ENCODE measurements at regions not wholly inside any gene's neighbourhood (a gene's known extent, or its start where the extent isn't known, plus 50 kb on each side); places are given as distances from the start of the nearest gene placed in this dataset.

- TF ChIP-seq CTCF (conservative IDR thresholded peaks at IDR 0.05; ENCODE audit: low read depth in 2 of 2) (no peak), JUNB (IDR thresholded peaks at IDR 0.05; ENCODE audit: unreplicated experiment) (no peak), NANOG (IDR thresholded peaks at IDR 0.05; ENCODE audit: borderline replicate concordance) (no peak), EZH2phosphoT487 (IDR thresholded peaks at IDR 0.05; ENCODE audit: unreplicated experiment) (no peak), CREB1 (CRISPR knock-in tag; IDR thresholded peaks at IDR 0.05; ENCODE audit: low read depth) (no peak), STAT1 (IDR thresholded peaks at IDR 0.05; ENCODE audit: unreplicated experiment) (no peak), EZH2 (IDR thresholded peaks at IDR 0.05; ENCODE audit: low read depth, unreplicated experiment) (no peak)
These were observed 452.7 kb upstream of the CNTN5 start for GRCh38 chr11:98568013-98568412.

All from GM23338 (cell line).